C4-2B (cell line): ENCODE measurements at regions not wholly inside any gene's neighbourhood (a gene's known extent, or its start where the extent isn't known, plus 50 kb on each side); places are given as distances from the start of the nearest gene placed in this dataset.

Source experiments
- CTCF ChIP-seq: fragments of 450-650 bp; conservative IDR thresholded peaks from 2 replicates; pipeline ENCODE4 v1.5.1; 2017; ENCODE audit warnings: mild to moderate bottlenecking
- ZFX ChIP-seq: fragments of 450-650 bp; IDR thresholded peaks from 2 replicates; pipeline ENCODE4 v1.6.1; 2017

- no peak for TF ChIP-seq CTCF
- no peak for TF ChIP-seq ZFX
Observed at GRCh38 chr2:35864141-35864540, 491.4 kb upstream of the CRIM1 start.
